ENCODE measurements at regions not wholly inside any gene's neighbourhood (a gene's known extent, or its start where the extent isn't known, plus 50 kb on each side); places are given as distances from the start of the nearest gene placed in this dataset.

GRCh38 chr10:123257904-123258456 is 103.8 kb downstream of the BUB3 start:
- no peak for TF ChIP-seq POLR2A (IDR thresholded peaks at IDR 0.05)
- no peak for TF ChIP-seq CTCF (IDR thresholded peaks at IDR 0.05)

All from stomach (tissue), 4 donors.